ENCODE measurements at regions not wholly inside any gene's neighbourhood (a gene's known extent, or its start where the extent isn't known, plus 50 kb on each side); places are given as distances from the start of the nearest gene placed in this dataset.

GRCh38 chr2:167891841-167892240, 355.6 kb downstream of the STK39 start (continued):
- TF ChIP-seq E2F6 (IDR thresholded peaks at IDR 0.05) (no peak), TAF7 (optimal IDR thresholded peaks at IDR 0.05; ENCODE audit: borderline replicate concordance, low read depth, low read length) (no peak), CEBPB (IDR thresholded peaks at IDR 0.05; ENCODE audit: low read depth, low read length) (no peak), JUN (IDR thresholded peaks at IDR 0.05; ENCODE audit: low read depth, low read length) (no peak), KDM4A (IDR thresholded peaks at IDR 0.05; ENCODE audit: low read depth, low read length, severe bottlenecking) (no peak), SIX5 (IDR thresholded peaks at IDR 0.05; ENCODE audit: low read depth, low read length) (no peak), ASH2L (IDR thresholded peaks at IDR 0.05; ENCODE audit: low read length) (no peak), PHF8 (conservative IDR thresholded peaks at IDR 0.05; ENCODE audit: low read depth, low read length) (no peak), CHD2 (IDR thresholded peaks at IDR 0.05; ENCODE audit: low read length) (no peak), ATF2 (IDR thresholded peaks at IDR 0.05; ENCODE audit: low read length) (no peak)
